ENCODE measurements at regions not wholly inside any gene's neighbourhood (a gene's known extent, or its start where the extent isn't known, plus 50 kb on each side); places are given as distances from the start of the nearest gene placed in this dataset.

- Histone ChIP-seq H3K79me2 (ENCODE audit: insufficient read depth, low read length) (no peaks in the 10 kb centered on the region), H3K4me3 (replicated peaks in 1 of 3; ENCODE audit: insufficient read depth in 1 of 3, low read depth in 2 of 3, low read length in 3 of 3) (no peak overlapping the region), H3K9me3 (ENCODE audit: low read length) (no peaks in the 10 kb centered on the region), H3K9ac (ENCODE audit: insufficient read depth, low read depth, low read length) (no peak overlapping the region), H2AFZ (ENCODE audit: low read length) (no peak overlapping the region), H3K4me2 (ENCODE audit: low read depth, low read length) (no peak overlapping the region), H3K4me1 (ENCODE audit: insufficient read depth, low read length) (no peaks in the 10 kb centered on the region), H4K20me1 (ENCODE audit: insufficient read depth, low read length) (no peaks in the 10 kb centered on the region), H3K27ac (ENCODE audit: extremely low read length, insufficient read depth, low read length) (no peak overlapping the region), H3K27me3 (ENCODE audit: control insufficient read depth in 1 of 2, insufficient read depth in 2 of 2, low read length in 2 of 2) (no peaks in the 10 kb centered on the region), H3K36me3 (replicated peaks in 1 of 2; ENCODE audit: control insufficient read depth in 1 of 2, insufficient read depth in 2 of 2, low read length in 2 of 2) (no peaks in the 10 kb centered on the region)
- ATAC-seq (no peak), DNase-seq (ENCODE audit: low spot score) (no peak), FAIRE-seq (no peak)
- in situ Hi-C loops (cut with HindIII; ENCODE audit: extremely low pct_ligation_motif_present, low pct_unique_long_range_greater_than_20kb): loop anchor here (25.0 kb wide), 1 partner anchor 1244 kb away; the partner anchor contains the start of gene COL12A1
- CTCF ChIA-PET (ENCODE audit: low intra/inter-chr PET ratio, low total read pairs): no interaction called here
- TF ChIP-seq, protein P1, sequence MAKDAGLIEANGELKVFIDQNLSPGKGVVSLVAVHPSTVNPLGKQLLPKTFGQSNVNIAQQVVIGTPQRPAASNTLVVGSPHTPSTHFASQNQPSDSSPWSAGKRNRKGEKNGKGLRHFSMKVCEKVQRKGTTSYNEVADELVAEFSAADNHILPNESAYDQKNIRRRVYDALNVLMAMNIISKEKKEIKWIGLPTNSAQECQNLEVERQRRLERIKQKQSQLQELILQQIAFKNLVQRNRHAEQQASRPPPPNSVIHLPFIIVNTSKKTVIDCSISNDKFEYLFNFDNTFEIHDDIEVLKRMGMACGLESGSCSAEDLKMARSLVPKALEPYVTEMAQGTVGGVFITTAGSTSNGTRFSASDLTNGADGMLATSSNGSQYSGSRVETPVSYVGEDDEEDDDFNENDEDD (CRISPR knock-in tag; IDR thresholded peaks at IDR 0.05; ENCODE audit: borderline replicate concordance): no peak
- TF ChIP-seq ZNF7 (CRISPR knock-in tag; IDR thresholded peaks at IDR 0.05): no peak
- no peak for TF ChIP-seq KAT2B (IDR thresholded peaks at IDR 0.05; ENCODE audit: borderline replicate concordance, low read depth, low read length)
- TF ChIP-seq, protein P2, sequence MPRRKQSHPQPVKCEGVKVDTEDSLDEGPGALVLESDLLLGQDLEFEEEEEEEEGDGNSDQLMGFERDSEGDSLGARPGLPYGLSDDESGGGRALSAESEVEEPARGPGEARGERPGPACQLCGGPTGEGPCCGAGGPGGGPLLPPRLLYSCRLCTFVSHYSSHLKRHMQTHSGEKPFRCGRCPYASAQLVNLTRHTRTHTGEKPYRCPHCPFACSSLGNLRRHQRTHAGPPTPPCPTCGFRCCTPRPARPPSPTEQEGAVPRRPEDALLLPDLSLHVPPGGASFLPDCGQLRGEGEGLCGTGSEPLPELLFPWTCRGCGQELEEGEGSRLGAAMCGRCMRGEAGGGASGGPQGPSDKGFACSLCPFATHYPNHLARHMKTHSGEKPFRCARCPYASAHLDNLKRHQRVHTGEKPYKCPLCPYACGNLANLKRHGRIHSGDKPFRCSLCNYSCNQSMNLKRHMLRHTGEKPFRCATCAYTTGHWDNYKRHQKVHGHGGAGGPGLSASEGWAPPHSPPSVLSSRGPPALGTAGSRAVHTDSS (CRISPR knock-in tag; conservative IDR thresholded peaks at IDR 0.05): no peak
- POLR2A ChIA-PET: no interaction called here
- intact Hi-C loops (cut with micrococcal nuclease; ENCODE audit: unreplicated experiment): no loop called here
- BruUV-seq (replicated peaks): no TSS peak
- WGBS (ENCODE audit: low lambda C conversion rate): 0% methylated on average over 2 of the region's 2 CpGs
Measured at GRCh38 chr6:73968221-73968757, 272.3 kb downstream of the CD109 start.

DNA sequence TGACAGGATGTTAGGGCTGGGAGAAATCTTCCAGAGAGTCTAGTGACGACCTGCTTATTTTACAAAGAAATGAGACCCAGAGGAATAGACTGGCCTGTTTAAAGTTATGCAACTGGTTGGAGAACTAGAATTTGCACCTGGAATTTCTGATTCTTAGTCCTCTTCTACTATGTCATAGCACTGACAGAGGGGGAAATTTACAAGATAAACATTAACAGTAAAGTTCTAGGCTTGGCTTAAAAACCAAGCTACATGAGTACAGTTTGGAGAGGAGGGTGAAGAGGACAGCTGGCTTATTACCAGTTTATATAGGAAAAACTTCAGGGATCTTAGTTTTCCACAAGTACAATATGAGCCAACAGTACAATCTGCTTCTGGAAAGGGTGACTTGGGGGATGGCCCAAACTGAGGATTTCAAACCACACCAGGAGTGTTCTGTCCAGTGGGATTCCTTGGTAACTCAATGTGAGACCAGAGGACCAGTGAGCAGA lies 269.6 kb downstream of the CD109 start:
- intact Hi-C loops (cut with micrococcal nuclease; ENCODE audit: unreplicated experiment) (no loop called here), in situ Hi-C loops (cut with HindIII; ENCODE audit: extremely low pct_ligation_motif_present, low pct_unique_long_range_greater_than_20kb) (loop anchor here (25.0 kb wide), 1 partner anchor 1247 kb away; the partner anchor contains the start of gene COL12A1)
- POLR2A ChIA-PET: no interaction called here

More for the DNA sequence above, 269.6 kb downstream of the CD109 start:
- Histone ChIP-seq H4K20me1 (ENCODE audit: insufficient read depth, low read length) (no peaks in the 10 kb centered on the region), H3K27ac (ENCODE audit: extremely low read length, insufficient read depth, low read length) (no peak overlapping the region), H3K4me1 (ENCODE audit: insufficient read depth, low read length) (no peaks in the 10 kb centered on the region), H3K9ac (ENCODE audit: insufficient read depth, low read depth, low read length) (no peak overlapping the region), H3K79me2 (ENCODE audit: insufficient read depth, low read length) (no peaks in the 10 kb centered on the region), H3K9me3 (ENCODE audit: low read length) (no peaks in the 10 kb centered on the region), H3K4me2 (ENCODE audit: low read depth, low read length) (no peak overlapping the region), H3K36me3 (replicated peaks in 1 of 2; ENCODE audit: control insufficient read depth in 1 of 2, insufficient read depth in 2 of 2, low read length in 2 of 2) (no peaks in the 10 kb centered on the region), H3K27me3 (ENCODE audit: control insufficient read depth in 1 of 2, insufficient read depth in 2 of 2, low read length in 2 of 2) (no peaks in the 10 kb centered on the region), H3K4me3 (replicated peaks in 1 of 3; ENCODE audit: insufficient read depth in 1 of 3, low read depth in 2 of 3, low read length in 3 of 3) (no peak overlapping the region), H2AFZ (ENCODE audit: low read length) (no peak overlapping the region)
- CTCF ChIA-PET (ENCODE audit: low intra/inter-chr PET ratio, low total read pairs): no interaction called here
- no peak for DNase-seq (ENCODE audit: low spot score)
- WGBS (ENCODE audit: low lambda C conversion rate): 0% methylated on average over 1 of the region's 1 CpG
- ATAC-seq: no peak
- FAIRE-seq: no peak
- no TSS peak for BruUV-seq (replicated peaks)
- TF ChIP-seq TAF1 (CRISPR knock-in tag; IDR thresholded peaks at IDR 0.05): no peak
- no peak for TF ChIP-seq CREB1 (IDR thresholded peaks at IDR 0.05)
- TF ChIP-seq CREB1 (CRISPR knock-in tag; IDR thresholded peaks at IDR 0.05): no peak
- TF ChIP-seq HOXA9 (CRISPR knock-in tag; IDR thresholded peaks at IDR 0.05; ENCODE audit: borderline replicate concordance): no peak

Measured in HepG2 (cell line).